Fibroblast of the aortic adventitia (primary cell): ENCODE measurements at regions not wholly inside any gene's neighbourhood (a gene's known extent, or its start where the extent isn't known, plus 50 kb on each side); places are given as distances from the start of the nearest gene placed in this dataset.
"Not testable (repeated sequence)": the region's sequence is repeated elsewhere in the genome, so short reads cannot be mapped to it uniquely, and the experiment has no call there.

ENCODE experiments used
- DNase-seq: peaks from one replicate; pipeline ENCODE4 v3.0.0-alpha.2; 2010; ENCODE audit warnings: low read depth
- H3K4me3 ChIP-seq: 2 replicates; pipeline ENCODE4 v1.5.1; 2011; ENCODE audit warnings: low read depth, mild to moderate bottlenecking, control low read depth, low read length, moderate library complexity
- CTCF ChIP-seq: IDR thresholded peaks from 2 replicates; pipeline ENCODE4 v1.5.1; 2011; ENCODE audit warnings: mild to moderate bottlenecking, low read length, control low read depth, inconsistent platforms; ENCODE audit not compliant: insufficient read depth

GRCh38 chr14:97113339-97113738, 316.2 kb downstream of the VRK1 start:
- DNase-seq: no peak
- H3K4me3 ChIP-seq: no peak overlapping the region
- no peak for TF ChIP-seq CTCF

- no peak for DNase-seq
- TF ChIP-seq CTCF: no peak
- no peak overlapping the region for H3K4me3 ChIP-seq
These were observed 319.4 kb downstream of the VRK1 start for GRCh38 chr14:97116546-97116945.

- no peak for TF ChIP-seq CTCF
- H3K4me3 ChIP-seq: no peak overlapping the region
- no peak for DNase-seq
These were observed 320.5 kb downstream of the VRK1 start for GRCh38 chr14:97117693-97118092.

GRCh38 chr14:97120204-97120603, 323.0 kb downstream of the VRK1 start:
- no peak overlapping the region for H3K4me3 ChIP-seq
- DNase-seq: no peak
- TF ChIP-seq CTCF: no peak

GRCh38 chr14:97120611-97121031, 323.4 kb downstream of the VRK1 start:
- TF ChIP-seq CTCF: no peak
- no peak overlapping the region for H3K4me3 ChIP-seq
- DNase-seq: no peak

GRCh38 chr14:97129639-97130038, 332.5 kb downstream of the VRK1 start:
- no peak overlapping the region for H3K4me3 ChIP-seq
- no peak for DNase-seq
- no peak for TF ChIP-seq CTCF

- not testable (repeated sequence) for DNase-seq
These were observed 338.7 kb downstream of the VRK1 start for GRCh38 chr14:97135847-97136246.

More at GRCh38 chr14:97135847-97136246, 338.7 kb downstream of the VRK1 start:
- not testable (repeated sequence) for H3K4me3 ChIP-seq
